GM19023 (cell line): ENCODE measurements at regions not wholly inside any gene's neighbourhood (a gene's known extent, or its start where the extent isn't known, plus 50 kb on each side); places are given as distances from the start of the nearest gene placed in this dataset.

Source experiments
- ATAC-seq: cut with Tn5 transposase; IDR thresholded peaks from one replicate; pipeline ENCODE4 v1.9.1; 2021; ENCODE audit warnings: mild to moderate bottlenecking, moderate library complexity; ENCODE audit not compliant: unreplicated experiment

GRCh38 chr17:69820876-69821473 is 254.1 kb upstream of the KCNJ16 start:
- ATAC-seq = no peak

- ATAC-seq = no peak
Measured at GRCh38 chr17:69822314-69822875, 252.6 kb upstream of the KCNJ16 start.

- ATAC-seq = no peak
Measured at GRCh38 chr17:69828087-69828486, 246.9 kb upstream of the KCNJ16 start.

- ATAC-seq = no peak
Measured at GRCh38 chr17:69834494-69834893, 240.5 kb upstream of the KCNJ16 start.

GRCh38 chr17:69851736-69852135 is 223.3 kb upstream of the KCNJ16 start:
- no peak for ATAC-seq

- no peak for ATAC-seq
Measured at GRCh38 chr17:69853541-69854224, 221.3 kb upstream of the KCNJ16 start.

GRCh38 chr17:69854225-69854780 is 220.7 kb upstream of the KCNJ16 start:
- no peak for ATAC-seq

- ATAC-seq = no peak
Measured at GRCh38 chr17:69856946-69857345, 218.1 kb upstream of the KCNJ16 start.

- ATAC-seq = no peak
Measured at GRCh38 chr17:69857412-69857835, 217.6 kb upstream of the KCNJ16 start.

- no peak for ATAC-seq
Measured at GRCh38 chr17:69858460-69858859, 216.6 kb upstream of the KCNJ16 start.

GRCh38 chr17:69860142-69860680 is 214.8 kb upstream of the KCNJ16 start:
- no peak for ATAC-seq

- ATAC-seq = no peak
Measured at GRCh38 chr17:69864462-69864861, 210.6 kb upstream of the KCNJ16 start.

GRCh38 chr17:69869667-69870066 is 205.4 kb upstream of the KCNJ16 start:
- peak; percentile 91 for ATAC-seq

- ATAC-seq = peak; percentile 64
Measured at GRCh38 chr17:69870091-69870530, 204.9 kb upstream of the KCNJ16 start.

GRCh38 chr17:69870751-69871199 is 204.2 kb upstream of the KCNJ16 start:
- ATAC-seq = no peak

GRCh38 chr17:69871318-69871717 is 203.7 kb upstream of the KCNJ16 start:
- no peak for ATAC-seq

- ATAC-seq = no peak
Measured at GRCh38 chr17:69872675-69873262, 202.3 kb upstream of the KCNJ16 start.

- no peak for ATAC-seq
Measured at GRCh38 chr17:69874175-69874670, 200.8 kb upstream of the KCNJ16 start.

- ATAC-seq = no peak
Measured at GRCh38 chr17:69876757-69877156, 198.3 kb upstream of the KCNJ16 start.

- ATAC-seq = no peak
Measured at GRCh38 chr17:69878661-69879060, 196.4 kb upstream of the KCNJ16 start.

- no peak for ATAC-seq
Measured at GRCh38 chr17:69879576-69879975, 195.4 kb upstream of the KCNJ16 start.
